IMR-90 (cell line): ENCODE measurements at regions not wholly inside any gene's neighbourhood (a gene's known extent, or its start where the extent isn't known, plus 50 kb on each side); places are given as distances from the start of the nearest gene placed in this dataset.

ENCODE experiments used
- ATAC-seq: fragments of 200-7000 bp; cut with Tn5 transposase; 2 replicates; pipeline ENCODE4 v1.9.1; 2020; ENCODE audit warnings: low read depth, mild to moderate bottlenecking, moderate library complexity
- BruUV-seq: library from RNA; stranded (reverse); fragments of 400-500 nt; replicated peaks from 2 replicates; lab custom pipeline; 2021; lab: Mats Ljungman, UMichigan
- CTCF ChIA-PET: fragments of 300-600 bp; formaldehyde crosslinking; extraction: SDS; loops from one replicate; lab custom pipeline; 2021; ENCODE audit warnings: antibody characterized with exemption; lab: Yijun Ruan, JAX
- POLR2A ChIA-PET: fragments of 300-600 bp; sonication (Branson Sonifier 250); formaldehyde crosslinking; loops from one replicate; lab custom pipeline; 2022; ENCODE audit warnings: antibody characterized with exemption; ENCODE audit not compliant: unreplicated experiment; lab: Charles Lee
- DNase-seq: peaks from one replicate; pipeline ENCODE4 v3.0.0; 2013
- H2AFZ ChIP-seq: replicated peaks from 2 replicates; pipeline ENCODE3; 2013; ENCODE audit warnings: low read length, mild to moderate bottlenecking; ENCODE audit not compliant: poor library complexity
- H2AK5ac ChIP-seq: 2 replicates; pipeline ENCODE4 v1.6.1; 2013; ENCODE audit warnings: low read depth, low read length, inconsistent platforms
- H2AK9ac ChIP-seq: replicated peaks from 2 replicates; pipeline ENCODE3; 2013; ENCODE audit warnings: mild to moderate bottlenecking, low read depth, low read length, moderate library complexity; ENCODE audit not compliant: poor library complexity
- H2BK120ac ChIP-seq: 2 replicates; pipeline ENCODE4 v1.6.1; 2013; ENCODE audit warnings: low read depth, low read length, inconsistent platforms
- H2BK15ac ChIP-seq: 3 replicates; pipeline ENCODE4 v1.6.1; 2013; ENCODE audit warnings: low read depth, low read length, inconsistent platforms
- H2BK20ac ChIP-seq: 2 replicates; pipeline ENCODE4 v1.6.1; 2013; ENCODE audit warnings: low read depth, mild to moderate bottlenecking, inconsistent platforms, low read length, moderate library complexity
- H2BK5ac ChIP-seq: 2 replicates; pipeline ENCODE4 v1.6.1; 2013; ENCODE audit warnings: mild to moderate bottlenecking, low read depth, low read length, inconsistent platforms; ENCODE audit not compliant: poor library complexity, severe bottlenecking
- H3K14ac ChIP-seq: replicated peaks from 2 replicates; pipeline ENCODE4 v1.6.1; 2013; ENCODE audit warnings: low read depth, low read length, inconsistent platforms
- H3K18ac ChIP-seq: 2 replicates; pipeline ENCODE4 v1.6.1; 2013; ENCODE audit warnings: low read depth, low read length, control low read depth
- H3K23ac ChIP-seq: 2 replicates; pipeline ENCODE4 v1.6.1; 2013; ENCODE audit warnings: low read depth, low read length, inconsistent platforms
- H3K27ac ChIP-seq: 2 replicates; pipeline ENCODE4 v1.5.1; 2013; ENCODE audit warnings: mild to moderate bottlenecking, control low read depth, low read length; ENCODE audit not compliant: insufficient read depth
- H3K27me3 ChIP-seq: 2 replicates; pipeline ENCODE4 v1.6.1; 2013; ENCODE audit warnings: low read length; ENCODE audit not compliant: control insufficient read depth, insufficient read depth
- H3K36me3 ChIP-seq: 2 replicates; pipeline ENCODE4 v1.6.1; 2013; ENCODE audit warnings: low read length, mixed read lengths; ENCODE audit not compliant: control insufficient read depth, insufficient read depth
- H3K4ac ChIP-seq: 2 replicates; pipeline ENCODE4 v1.6.1; 2013; ENCODE audit warnings: low read depth, low read length, inconsistent platforms
- H3K4me1 ChIP-seq: 2 replicates; pipeline ENCODE4 v1.6.1; 2013; ENCODE audit warnings: low read length, mixed read lengths; ENCODE audit not compliant: control insufficient read depth, insufficient read depth
- H3K4me2 ChIP-seq: 2 replicates; pipeline ENCODE4 v1.6.1; 2013; ENCODE audit warnings: low read depth, mild to moderate bottlenecking, control low read depth, low read length, moderate library complexity
- H3K4me3 ChIP-seq: 2 replicates; pipeline ENCODE4 v1.5.1; 2013; ENCODE audit warnings: low read depth, mild to moderate bottlenecking, control low read depth, low read length, moderate library complexity; ENCODE audit not compliant: insufficient read depth
- H3K56ac ChIP-seq: 2 replicates; pipeline ENCODE4 v1.6.1; 2013; ENCODE audit warnings: low read length, inconsistent platforms; ENCODE audit not compliant: insufficient read depth; ENCODE audit errors: extremely low read depth
- H3K79me1 ChIP-seq, 2 experiments: 2 replicates each; pipeline ENCODE4 v1.6.1; 2013; ENCODE audit warnings: low read length in 2 of 2, inconsistent platforms in 1 of 2, low read depth in 1 of 2
- H3K9ac ChIP-seq: 2 replicates; pipeline ENCODE4 v1.6.1; 2013; ENCODE audit warnings: low read depth, low read length, control low read depth
- H3K9me1 ChIP-seq: 2 replicates; pipeline ENCODE4 v1.6.1; 2013; ENCODE audit warnings: low read length, inconsistent platforms; ENCODE audit not compliant: insufficient read depth
- H3K9me3 ChIP-seq: 2 replicates; pipeline ENCODE4 v1.6.1; 2013; ENCODE audit warnings: low read length; ENCODE audit not compliant: control insufficient read depth, insufficient read depth
- H4K20me1 ChIP-seq: 2 replicates; pipeline ENCODE4 v1.6.1; 2013; ENCODE audit warnings: low read length, inconsistent platforms; ENCODE audit not compliant: insufficient read depth
- H4K5ac ChIP-seq: 2 replicates; pipeline ENCODE4 v1.6.1; 2013; ENCODE audit warnings: mild to moderate bottlenecking, low read depth, low read length, control low read depth
- H4K8ac ChIP-seq, 2 experiments: 2 replicates each; pipeline ENCODE4 v1.6.1; 2013; ENCODE audit warnings: low read depth in 2 of 2, low read length in 2 of 2, control low read depth in 1 of 2, inconsistent platforms in 1 of 2
- H4K91ac ChIP-seq: 2 replicates; pipeline ENCODE4 v1.6.1; 2013; ENCODE audit warnings: low read depth, low read length, inconsistent platforms; ENCODE audit not compliant: insufficient read depth
- RAD21 ChIP-seq: IDR thresholded peaks from 2 replicates; pipeline ENCODE4 v1.6.1; 2012; ENCODE audit warnings: low read length, improper control_type of control experiment
- WGBS, 2 experiments: methylation state at CpG; one replicate each; pipeline versions ENCODE4 v1.1.5 to v1.1.7; 2013; ENCODE audit warnings: missing lambda C conversion rate in 2 of 2; ENCODE audit not compliant: insufficient read length in 1 of 2; ENCODE audit errors: extremely low coverage in 2 of 2; 5-methylcytosine and 5-hydroxymethylcytosine counted together
- dilution Hi-C: fragments of 300-500 bp; cut with HindIII; formaldehyde crosslinking; loops from one replicate; pipeline ENCODE4 v1.14.3; 2018; ENCODE audit warnings: low sequenced_read_pairs; ENCODE audit not compliant: unreplicated experiment
- in situ Hi-C: fragments of 300-500 bp; cut with MboI; formaldehyde crosslinking; loops from 3 replicates; pipeline ENCODE4 v1.14.3; 2019; ENCODE audit warnings: low sequenced_read_pairs, inconsistent platforms, mixed read lengths
- intact Hi-C: fragments of 100-400 bp; cut with micrococcal nuclease; formaldehyde crosslinking; loops from 2 replicates; pipeline ENCODE4 v1.10.0; 2022

- no peak overlapping the region for H3K4me2 ChIP-seq
- no peak overlapping the region for H3K14ac ChIP-seq
- ChIA-PET POLR2A (no interaction called here), CTCF (no interaction called here)
- H4K8ac ChIP-seq: no peak overlapping the region
- no peak overlapping the region for H2AK5ac ChIP-seq
- no peaks in the 10 kb centered on the region for H4K20me1 ChIP-seq
- H3K18ac ChIP-seq: no peak overlapping the region
- no peaks in the 10 kb centered on the region for H3K9me1 ChIP-seq
- H3K56ac ChIP-seq: no peak overlapping the region
- H4K5ac ChIP-seq: no peak overlapping the region
- H2BK20ac ChIP-seq: no peak overlapping the region
- no peak overlapping the region for H3K4me3 ChIP-seq
- dilution Hi-C loops: no loop called here
- H3K23ac ChIP-seq: no peak overlapping the region
- no peaks in the 10 kb centered on the region for H3K36me3 ChIP-seq
- no peak overlapping the region for H2BK5ac ChIP-seq
- H3K4ac ChIP-seq: no peak overlapping the region
- intact Hi-C loops: no loop called here
- WGBS, 2 experiments: 57% methylated on average over 14 of the region's 33 CpGs; no CpG with 5 or more reads in 1 of the 2 experiments
- in situ Hi-C loops: no loop called here
- ATAC-seq: no peak
- BruUV-seq: no TSS peak
- H2AK9ac ChIP-seq: no peak overlapping the region
- no peak overlapping the region for H4K91ac ChIP-seq
- DNase-seq: no peak
- 0 out of 2 replicates have a peak, but pooled peaks cover 3% of the 10 kb centered on the region for H3K9me3 ChIP-seq
- peaks cover 56% of the 10 kb centered on the region for H3K27me3 ChIP-seq
- no peaks in the 10 kb centered on the region for H3K79me1 ChIP-seq
- no peak overlapping the region for H2AFZ ChIP-seq
- no peaks in the 10 kb centered on the region for H3K4me1 ChIP-seq
- H3K9ac ChIP-seq: no peak overlapping the region
- TF ChIP-seq RAD21: no peak
- no peak overlapping the region for H2BK120ac ChIP-seq
- H2BK15ac ChIP-seq: no peak overlapping the region
- no peak overlapping the region for H3K27ac ChIP-seq
Measured at GRCh38 chr4:3863841-3864741, 97.9 kb downstream of the ADRA2C start.
